OCI-LY7 (cell line): ENCODE measurements at regions not wholly inside any gene's neighbourhood (a gene's known extent, or its start where the extent isn't known, plus 50 kb on each side); places are given as distances from the start of the nearest gene placed in this dataset.

ENCODE experiments used
- CTCF ChIP-seq: fragments of 200-600 bp; sonication (generic); conservative IDR thresholded peaks from 2 replicates; pipeline ENCODE4 v1.5.1; 2014; ENCODE audit warnings: mild to moderate bottlenecking, antibody characterized with exemption, low read length, moderate library complexity, mixed read lengths
- EZH2phosphoT487 ChIP-seq: fragments of 200-600 bp; sonication (generic); IDR thresholded peaks from 2 replicates; pipeline ENCODE4 v1.6.1; 2018; ENCODE audit warnings: low read depth, borderline replicate concordance, mild to moderate bottlenecking, mixed run types, antibody characterized with exemption, low read length, moderate library complexity, mixed read lengths

GRCh38 chr1:4428711-4429110 lies 225.7 kb upstream of the AJAP1 start:
- TF ChIP-seq CTCF (no peak), EZH2phosphoT487 (no peak)
